BJ (cell line): ENCODE measurements at regions not wholly inside any gene's neighbourhood (a gene's known extent, or its start where the extent isn't known, plus 50 kb on each side); places are given as distances from the start of the nearest gene placed in this dataset.

ENCODE experiments used
- CTCF ChIA-PET: fragments of 350-600 bp; formaldehyde crosslinking; extraction: SDS; loops from one replicate; lab custom pipeline; 2021; ENCODE audit warnings: antibody characterized with exemption, inconsistent platforms; lab: Yijun Ruan, JAX
- POLR2A ChIA-PET: fragments of 300-600 bp; sonication (Branson Sonifier 250); formaldehyde crosslinking; extraction: SDS; loops from one replicate; lab custom pipeline; 2021; ENCODE audit warnings: antibody characterized with exemption; lab: Charles Lee
- DNase-seq: peaks from one replicate; pipeline ENCODE4 v3.0.0-alpha.2; 2011; ENCODE audit warnings: low read depth
- H3K27me3 ChIP-seq: 2 replicates; pipeline ENCODE4 v1.6.0; 2011; ENCODE audit warnings: low read length; ENCODE audit not compliant: control insufficient read depth, insufficient read depth
- H3K36me3 ChIP-seq: 2 replicates; pipeline ENCODE4 v1.5.1; 2011; ENCODE audit warnings: low read length; ENCODE audit not compliant: control insufficient read depth, insufficient read depth
- H3K4me3 ChIP-seq: 2 replicates; pipeline ENCODE4 v1.5.1; 2011; ENCODE audit warnings: low read depth, mild to moderate bottlenecking, control low read depth, low read length
- TF ChIP-seq, protein P1 (sequence below): IDR thresholded peaks from 2 replicates; pipeline ENCODE4 v1.5.1; 2011; ENCODE audit warnings: low read depth, mild to moderate bottlenecking, control low read depth, inconsistent platforms, low read length, moderate library complexity; ENCODE audit not compliant: insufficient read depth

DNA sequence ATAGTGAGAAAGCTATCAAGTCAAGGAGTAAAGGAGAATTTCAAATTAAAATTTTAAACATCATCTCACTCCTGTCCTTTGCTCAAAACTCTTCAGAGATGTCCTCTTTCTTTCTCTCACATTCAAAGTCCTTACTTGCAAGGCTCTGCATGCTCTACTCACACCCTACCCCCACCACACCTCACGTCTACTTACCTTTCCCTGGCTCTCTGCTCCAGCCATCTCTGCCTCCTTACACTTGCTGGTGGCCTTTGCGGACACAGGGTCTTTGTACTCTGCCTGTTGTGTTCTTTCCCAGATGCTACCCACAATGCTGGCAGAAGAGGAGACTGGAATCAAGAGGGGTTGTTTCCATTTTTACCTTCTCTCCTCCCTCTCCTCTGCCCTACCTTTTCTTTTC is 405.2 kb downstream of the INSC start:
- TF ChIP-seq, protein P1, sequence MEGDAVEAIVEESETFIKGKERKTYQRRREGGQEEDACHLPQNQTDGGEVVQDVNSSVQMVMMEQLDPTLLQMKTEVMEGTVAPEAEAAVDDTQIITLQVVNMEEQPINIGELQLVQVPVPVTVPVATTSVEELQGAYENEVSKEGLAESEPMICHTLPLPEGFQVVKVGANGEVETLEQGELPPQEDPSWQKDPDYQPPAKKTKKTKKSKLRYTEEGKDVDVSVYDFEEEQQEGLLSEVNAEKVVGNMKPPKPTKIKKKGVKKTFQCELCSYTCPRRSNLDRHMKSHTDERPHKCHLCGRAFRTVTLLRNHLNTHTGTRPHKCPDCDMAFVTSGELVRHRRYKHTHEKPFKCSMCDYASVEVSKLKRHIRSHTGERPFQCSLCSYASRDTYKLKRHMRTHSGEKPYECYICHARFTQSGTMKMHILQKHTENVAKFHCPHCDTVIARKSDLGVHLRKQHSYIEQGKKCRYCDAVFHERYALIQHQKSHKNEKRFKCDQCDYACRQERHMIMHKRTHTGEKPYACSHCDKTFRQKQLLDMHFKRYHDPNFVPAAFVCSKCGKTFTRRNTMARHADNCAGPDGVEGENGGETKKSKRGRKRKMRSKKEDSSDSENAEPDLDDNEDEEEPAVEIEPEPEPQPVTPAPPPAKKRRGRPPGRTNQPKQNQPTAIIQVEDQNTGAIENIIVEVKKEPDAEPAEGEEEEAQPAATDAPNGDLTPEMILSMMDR: no peak
- Histone ChIP-seq H3K36me3 (no peaks in the 10 kb centered on the region), H3K27me3 (no peaks in the 10 kb centered on the region), H3K4me3 (no peak overlapping the region)
- ChIA-PET CTCF (interaction anchor here (0.6 kb wide), 1 partner anchor 9 kb away, joined by 3 read pairs; no protein-coding TSS in a partner anchor), POLR2A (no interaction called here)
- no peak for DNase-seq

- H3K4me3 ChIP-seq: no peak overlapping the region
- ChIA-PET CTCF (no interaction called here), POLR2A (no interaction called here)
- TF ChIP-seq, protein P1: no peak
- no peaks in the 10 kb centered on the region for H3K36me3 ChIP-seq
- DNase-seq: no peak
- H3K27me3 ChIP-seq: no peaks in the 10 kb centered on the region
Observed at GRCh38 chr11:15523543-15523942, 408.8 kb downstream of the INSC start.

DNA sequence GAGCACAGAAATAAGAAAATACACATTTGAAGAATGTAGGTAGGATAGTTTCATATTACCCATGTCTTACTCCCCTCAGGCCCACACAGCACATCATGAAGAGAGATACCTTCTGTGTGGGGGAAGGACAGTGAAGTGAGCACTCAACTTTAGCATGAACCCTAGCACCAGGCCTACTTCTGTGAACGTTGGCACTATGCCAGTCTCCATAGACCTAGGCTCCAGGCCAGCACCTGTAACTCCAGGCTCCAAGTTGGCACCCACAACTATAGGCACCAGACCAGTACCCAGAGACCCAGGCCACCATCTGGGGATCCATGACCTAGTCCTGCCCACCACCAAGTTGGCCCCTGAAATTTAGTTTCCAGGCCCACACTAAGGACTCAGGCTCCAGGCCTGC is 410.9 kb downstream of the INSC start:
- ChIA-PET POLR2A (no interaction called here), CTCF (no interaction called here)
- Histone ChIP-seq H3K36me3 (no peaks in the 10 kb centered on the region), H3K4me3 (no peak overlapping the region), H3K27me3 (no peaks in the 10 kb centered on the region)
- DNase-seq: no peak
- TF ChIP-seq, protein P1: no peak

GRCh38 chr11:15526032-15526431 is 411.3 kb downstream of the INSC start:
- no peaks in the 10 kb centered on the region for H3K27me3 ChIP-seq
- POLR2A ChIA-PET: no interaction called here
- CTCF ChIA-PET: no interaction called here
- H3K4me3 ChIP-seq: no peak overlapping the region
- no peak for DNase-seq
- TF ChIP-seq, protein P1: no peak
- no peaks in the 10 kb centered on the region for H3K36me3 ChIP-seq

GRCh38 chr11:15526859-15527450 is 412.2 kb downstream of the INSC start:
- TF ChIP-seq, protein P1: no peak
- DNase-seq: no peak
- Histone ChIP-seq H3K4me3 (no peak overlapping the region), H3K27me3 (no peaks in the 10 kb centered on the region), H3K36me3 (no peaks in the 10 kb centered on the region)
- POLR2A ChIA-PET: no interaction called here
- CTCF ChIA-PET: no interaction called here
